ENCODE measurements at regions not wholly inside any gene's neighbourhood (a gene's known extent, or its start where the extent isn't known, plus 50 kb on each side); places are given as distances from the start of the nearest gene placed in this dataset.

GRCh38 chr2:239563561-239563960 is 162.7 kb upstream of the HDAC4 start:
- Histone ChIP-seq H3K27me3 (ENCODE audit: insufficient read depth, poor library complexity, severe bottlenecking) (peaks cover 4% of the 10 kb centered on the region), H3K27ac (replicated peaks) (no peak overlapping the region), H3K4me3 (replicated peaks; ENCODE audit: insufficient read depth, low read length) (no peak overlapping the region)
- TF ChIP-seq POLR2AphosphoS5 (IDR thresholded peaks at IDR 0.05; ENCODE audit: low read depth) = no peak
- no peak for TF ChIP-seq REST (IDR thresholded peaks at IDR 0.05; ENCODE audit: insufficient replicate concordance, low read depth)
- TF ChIP-seq, protein P1, sequence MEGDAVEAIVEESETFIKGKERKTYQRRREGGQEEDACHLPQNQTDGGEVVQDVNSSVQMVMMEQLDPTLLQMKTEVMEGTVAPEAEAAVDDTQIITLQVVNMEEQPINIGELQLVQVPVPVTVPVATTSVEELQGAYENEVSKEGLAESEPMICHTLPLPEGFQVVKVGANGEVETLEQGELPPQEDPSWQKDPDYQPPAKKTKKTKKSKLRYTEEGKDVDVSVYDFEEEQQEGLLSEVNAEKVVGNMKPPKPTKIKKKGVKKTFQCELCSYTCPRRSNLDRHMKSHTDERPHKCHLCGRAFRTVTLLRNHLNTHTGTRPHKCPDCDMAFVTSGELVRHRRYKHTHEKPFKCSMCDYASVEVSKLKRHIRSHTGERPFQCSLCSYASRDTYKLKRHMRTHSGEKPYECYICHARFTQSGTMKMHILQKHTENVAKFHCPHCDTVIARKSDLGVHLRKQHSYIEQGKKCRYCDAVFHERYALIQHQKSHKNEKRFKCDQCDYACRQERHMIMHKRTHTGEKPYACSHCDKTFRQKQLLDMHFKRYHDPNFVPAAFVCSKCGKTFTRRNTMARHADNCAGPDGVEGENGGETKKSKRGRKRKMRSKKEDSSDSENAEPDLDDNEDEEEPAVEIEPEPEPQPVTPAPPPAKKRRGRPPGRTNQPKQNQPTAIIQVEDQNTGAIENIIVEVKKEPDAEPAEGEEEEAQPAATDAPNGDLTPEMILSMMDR (IDR thresholded peaks at IDR 0.05; ENCODE audit: insufficient read depth, low read length) = no peak
- no peak for TF ChIP-seq SPI1 (IDR thresholded peaks at IDR 0.05; ENCODE audit: borderline replicate concordance, low read depth)
- TF ChIP-seq GABPA (IDR thresholded peaks at IDR 0.05; ENCODE audit: low read depth) = no peak
- no peak for DNase-seq (ENCODE audit: low read depth in 1 of 2, low spot score in 1 of 2)

DNA sequence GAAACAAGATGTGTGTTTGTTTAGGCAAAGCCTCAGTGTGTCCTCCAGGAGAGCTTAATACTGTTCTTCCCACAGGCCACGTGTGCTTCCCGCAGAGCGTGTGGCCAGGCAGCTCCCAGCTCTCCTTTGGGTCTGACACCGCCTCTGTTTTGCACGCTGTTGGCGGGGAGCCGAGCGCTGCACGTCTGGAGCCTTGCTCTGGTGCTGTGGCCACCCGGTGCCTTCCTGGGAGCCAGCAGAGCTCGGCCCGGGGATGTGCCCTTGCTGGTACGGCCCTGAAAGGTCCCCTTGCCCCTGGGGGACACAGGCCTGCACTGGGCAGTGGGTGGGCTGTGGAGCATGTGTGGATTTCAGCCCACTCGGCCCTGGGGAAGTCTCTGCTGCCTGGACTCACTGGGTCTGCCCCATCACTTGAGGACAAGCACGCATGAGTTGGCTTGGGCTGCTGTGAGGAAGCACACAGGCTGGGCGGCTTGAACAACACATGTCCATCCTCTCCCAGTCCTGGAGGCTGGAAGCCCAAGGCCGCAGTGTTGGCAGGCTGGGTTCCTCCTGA is 160.7 kb upstream of the HDAC4 start:
- Histone ChIP-seq H3K27ac (replicated peaks) (no peak overlapping the region), H3K27me3 (ENCODE audit: insufficient read depth, poor library complexity, severe bottlenecking) (peaks cover 4% of the 10 kb centered on the region), H3K4me3 (replicated peaks; ENCODE audit: insufficient read depth, low read length) (no peak overlapping the region)
- no peak for TF ChIP-seq GABPA (IDR thresholded peaks at IDR 0.05; ENCODE audit: low read depth)
- TF ChIP-seq REST (IDR thresholded peaks at IDR 0.05; ENCODE audit: insufficient replicate concordance, low read depth) = no peak
- TF ChIP-seq SPI1 (IDR thresholded peaks at IDR 0.05; ENCODE audit: borderline replicate concordance, low read depth) = no peak
- no peak for TF ChIP-seq POLR2AphosphoS5 (IDR thresholded peaks at IDR 0.05; ENCODE audit: low read depth)
- TF ChIP-seq, protein P1 (IDR thresholded peaks at IDR 0.05; ENCODE audit: insufficient read depth, low read length) = no peak
- no peak for DNase-seq (ENCODE audit: low read depth in 1 of 2, low spot score in 1 of 2)

DNA sequence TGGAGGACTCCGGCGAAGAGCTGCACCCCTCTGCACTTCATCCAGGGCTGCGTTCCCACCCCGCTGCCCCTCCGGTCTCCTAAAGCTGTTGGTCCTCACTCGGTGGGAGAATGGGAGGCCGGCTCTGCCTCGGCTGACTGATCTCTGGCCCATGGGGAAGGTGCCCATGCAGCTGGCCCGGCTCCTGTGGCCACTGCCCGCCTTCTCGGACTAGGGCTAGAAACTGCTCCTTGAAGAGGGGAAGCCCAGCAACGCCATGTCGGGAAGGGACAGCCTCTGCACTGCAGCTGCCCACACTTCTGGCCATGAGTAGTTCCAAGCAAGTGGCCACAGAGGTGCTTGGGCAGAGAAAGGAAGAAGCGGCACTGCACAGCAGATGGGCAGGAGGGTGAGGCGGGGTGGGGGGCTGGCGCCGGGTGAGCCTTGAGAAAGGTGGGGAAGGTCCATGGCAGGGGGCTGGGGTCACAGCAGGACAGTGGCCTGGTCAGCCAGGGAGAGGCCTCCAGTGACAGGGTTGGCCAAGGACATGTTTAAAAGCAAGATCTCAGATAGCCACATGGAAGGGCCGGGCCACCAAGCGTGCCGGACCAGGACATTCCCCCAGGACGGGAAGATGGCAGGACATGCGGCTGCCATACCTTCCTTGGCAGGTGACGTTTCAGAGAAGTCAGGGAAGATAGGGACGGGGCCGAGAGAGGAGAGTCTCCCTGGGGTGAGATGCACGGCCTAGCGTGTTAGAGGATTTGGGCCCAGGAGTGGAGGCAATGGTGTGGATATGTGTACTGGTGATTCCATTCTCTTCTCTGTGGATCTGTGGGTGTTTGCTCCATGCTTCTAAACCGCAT is 158.8 kb upstream of the HDAC4 start:
- Histone ChIP-seq H3K4me3 (replicated peaks; ENCODE audit: insufficient read depth, low read length) (no peak overlapping the region), H3K27ac (replicated peaks) (no peak overlapping the region), H3K27me3 (ENCODE audit: insufficient read depth, poor library complexity, severe bottlenecking) (no peaks in the 10 kb centered on the region)
- no peak for TF ChIP-seq REST (IDR thresholded peaks at IDR 0.05; ENCODE audit: insufficient replicate concordance, low read depth)
- TF ChIP-seq SPI1 (IDR thresholded peaks at IDR 0.05; ENCODE audit: borderline replicate concordance, low read depth) = no peak
- no peak for TF ChIP-seq POLR2AphosphoS5 (IDR thresholded peaks at IDR 0.05; ENCODE audit: low read depth)
- no peak for TF ChIP-seq GABPA (IDR thresholded peaks at IDR 0.05; ENCODE audit: low read depth)
- TF ChIP-seq, protein P1 (IDR thresholded peaks at IDR 0.05; ENCODE audit: insufficient read depth, low read length) = no peak
- DNase-seq (ENCODE audit: low read depth in 1 of 2, low spot score in 1 of 2) = no peak
